GM12892 (cell line): ENCODE measurements at regions not wholly inside any gene's neighbourhood (a gene's known extent, or its start where the extent isn't known, plus 50 kb on each side); places are given as distances from the start of the nearest gene placed in this dataset.
"Not testable (repeated sequence)": the region's sequence is repeated elsewhere in the genome, so short reads cannot be mapped to it uniquely, and the experiment has no call there.

Experiments
- POLR2A ChIP-seq: IDR thresholded peaks from 2 replicates; pipeline ENCODE4 v1.6.1; 2011; ENCODE audit warnings: low read depth, low read length, control low read depth
- POLR2AphosphoS5 ChIP-seq: IDR thresholded peaks from 2 replicates; pipeline ENCODE4 v1.6.1; 2011; ENCODE audit warnings: low read depth, low read length, control low read depth

DNA sequence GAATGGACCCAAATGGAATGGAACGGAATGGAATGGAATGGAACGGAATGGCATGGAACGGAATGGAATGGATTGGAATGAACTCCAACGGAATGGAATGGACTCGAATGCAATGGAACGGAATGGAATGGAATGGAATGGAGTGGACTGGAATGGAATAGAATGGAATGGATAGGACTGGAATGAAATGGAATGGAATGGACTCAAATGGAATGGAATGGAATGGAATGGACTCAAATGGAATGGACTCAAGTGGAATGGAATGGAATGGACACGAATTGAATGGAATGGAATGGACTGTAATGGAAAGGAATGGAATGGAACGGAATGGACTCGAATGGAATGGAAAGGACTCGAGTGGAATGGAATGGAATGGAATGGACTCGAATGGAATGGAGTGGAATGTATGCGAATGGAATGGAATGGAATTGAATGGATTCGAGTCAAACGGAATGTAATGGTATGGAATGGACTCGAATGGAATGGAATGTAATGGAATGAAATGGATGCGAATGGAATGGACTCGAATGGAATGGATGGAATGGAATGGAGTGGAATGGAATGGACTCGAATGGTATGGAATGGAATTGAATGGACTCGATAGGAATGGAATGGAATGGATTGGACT is 101.0 kb upstream of the FBXO28 start:
- not testable (repeated sequence) for TF ChIP-seq POLR2A, POLR2AphosphoS5
